Calu3 (cell line): ENCODE measurements at regions not wholly inside any gene's neighbourhood (a gene's known extent, or its start where the extent isn't known, plus 50 kb on each side); places are given as distances from the start of the nearest gene placed in this dataset.

ENCODE experiments used
- BruUV-seq: library from RNA; stranded (reverse); fragments of 400-500 nt; replicated peaks from 2 replicates; lab custom pipeline; 2021; lab: Mats Ljungman, UMichigan
- CTCF ChIA-PET: fragments of 300-600 bp; sonication (Branson Sonifier 250); formaldehyde crosslinking; loops from one replicate; lab custom pipeline; 2022; ENCODE audit warnings: antibody characterized with exemption; lab: Charles Lee
- DNase-seq: peaks from one replicate; pipeline ENCODE4 v3.0.0; 2022
- H3K27ac Mint-ChIP-seq: one replicate; pipeline ENCODE4 v1.8.0; 2022; ENCODE audit warnings: mixed read lengths; ENCODE audit not compliant: unreplicated experiment
- H3K27me3 Mint-ChIP-seq: one replicate; pipeline ENCODE4 v1.8.0; 2022; ENCODE audit warnings: mixed read lengths; ENCODE audit not compliant: unreplicated experiment
- H3K36me3 Mint-ChIP-seq: one replicate; pipeline ENCODE4 v1.8.0; 2022; ENCODE audit warnings: mild to moderate bottlenecking, moderate library complexity, mixed read lengths; ENCODE audit not compliant: insufficient read depth, unreplicated experiment
- H3K4me1 Mint-ChIP-seq: one replicate; pipeline ENCODE4 v1.8.0; 2022; ENCODE audit warnings: mild to moderate bottlenecking, low read depth, mixed read lengths; ENCODE audit not compliant: unreplicated experiment
- H3K4me3 Mint-ChIP-seq: one replicate; pipeline ENCODE4 v1.8.0; 2022; ENCODE audit warnings: mild to moderate bottlenecking, low read depth, moderate library complexity, mixed read lengths; ENCODE audit not compliant: unreplicated experiment
- H3K9me3 Mint-ChIP-seq: one replicate; pipeline ENCODE4 v1.8.0; 2022; ENCODE audit warnings: low read depth, mixed read lengths; ENCODE audit not compliant: unreplicated experiment
- CTCF ChIP-seq: fragments of 200-600 bp; IDR thresholded peaks from one replicate; pipeline ENCODE4 v1.8.0; 2022; ENCODE audit warnings: antibody characterized with exemption; ENCODE audit not compliant: unreplicated experiment
- intact Hi-C: fragments of 100-400 bp; cut with micrococcal nuclease; formaldehyde crosslinking; loops from one replicate; pipeline ENCODE4 v1.10.0; 2022; ENCODE audit not compliant: unreplicated experiment

DNA sequence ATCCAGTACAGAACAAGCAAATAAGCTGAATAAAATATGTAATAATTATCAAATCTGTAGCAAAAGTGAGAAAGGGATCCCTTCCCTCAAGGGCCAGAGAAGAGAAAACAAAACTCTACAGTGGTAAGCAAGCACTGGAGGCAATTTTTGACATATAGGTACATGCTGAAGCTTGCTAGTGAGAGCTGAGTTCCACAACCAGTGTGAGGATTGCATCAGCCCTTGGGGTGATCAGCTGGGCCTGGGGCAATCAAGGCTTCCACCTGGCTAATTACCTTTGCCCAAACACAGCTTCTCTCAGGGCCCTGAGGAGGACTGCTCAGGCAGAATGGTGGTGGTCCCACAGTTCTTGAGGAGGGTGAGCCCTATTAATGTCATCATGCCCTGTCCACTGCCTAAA lies 134.4 kb upstream of the DLX6 start:
- Mint-ChIP-seq H3K9me3 (no peaks in the 10 kb centered on the region), H3K4me1 (no peaks in the 10 kb centered on the region), H3K27ac (no peak overlapping the region), H3K36me3 (no peaks in the 10 kb centered on the region), H3K4me3 (no peak overlapping the region), H3K27me3 (no peaks in the 10 kb centered on the region)
- intact Hi-C loops = no loop called here
- no TSS peak for BruUV-seq
- CTCF ChIA-PET = no interaction called here
- DNase-seq = no peak
- no peak for TF ChIP-seq CTCF

GRCh38 chr7:96887426-96887825 lies 117.9 kb upstream of the DLX6 start:
- no peak for DNase-seq

DNA sequence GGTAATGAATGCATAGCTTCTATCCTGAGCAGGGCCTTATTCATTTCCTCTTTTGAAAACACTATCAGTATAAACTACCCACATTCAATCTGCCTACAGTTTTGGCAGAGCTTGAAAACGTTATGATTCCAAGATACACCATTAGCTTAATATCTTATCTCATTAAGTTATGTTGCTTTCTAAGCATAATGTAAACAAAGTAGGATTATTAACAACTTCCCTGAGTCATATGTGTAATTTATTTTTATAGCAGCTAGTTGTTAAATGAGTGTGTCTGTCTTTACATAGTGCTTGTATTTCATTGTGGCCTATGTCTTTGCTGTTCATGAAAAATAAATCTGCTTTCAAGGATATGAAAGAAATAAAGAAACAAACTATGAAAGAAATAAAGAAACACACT lies 106.2 kb upstream of the DLX6 start:
- Mint-ChIP-seq H3K4me3 (no peak overlapping the region), H3K27me3 (no peaks in the 10 kb centered on the region), H3K4me1 (no peaks in the 10 kb centered on the region), H3K27ac (no peak overlapping the region), H3K9me3 (no peaks in the 10 kb centered on the region), H3K36me3 (no peaks in the 10 kb centered on the region)
- TF ChIP-seq CTCF = no peak
- no peak for DNase-seq
- CTCF ChIA-PET = interaction anchor here (0.7 kb wide), 1 partner anchor 176 kb away, joined by 6 read pairs; no protein-coding TSS in a partner anchor
- no TSS peak for BruUV-seq
- intact Hi-C loops = no loop called here

More at GRCh38 chr7:96887426-96887825, 117.9 kb upstream of the DLX6 start:
- no peak for TF ChIP-seq CTCF
- no peaks in the 10 kb centered on the region for H3K9me3 Mint-ChIP-seq
- CTCF ChIA-PET = no interaction called here
- H3K27ac Mint-ChIP-seq = no peak overlapping the region
- no TSS peak for BruUV-seq
- H3K4me3 Mint-ChIP-seq = no peak overlapping the region
- H3K27me3 Mint-ChIP-seq = no peaks in the 10 kb centered on the region
- H3K36me3 Mint-ChIP-seq = peaks cover under 1% of the 10 kb centered on the region
- intact Hi-C loops = no loop called here
- H3K4me1 Mint-ChIP-seq = no peaks in the 10 kb centered on the region

DNA sequence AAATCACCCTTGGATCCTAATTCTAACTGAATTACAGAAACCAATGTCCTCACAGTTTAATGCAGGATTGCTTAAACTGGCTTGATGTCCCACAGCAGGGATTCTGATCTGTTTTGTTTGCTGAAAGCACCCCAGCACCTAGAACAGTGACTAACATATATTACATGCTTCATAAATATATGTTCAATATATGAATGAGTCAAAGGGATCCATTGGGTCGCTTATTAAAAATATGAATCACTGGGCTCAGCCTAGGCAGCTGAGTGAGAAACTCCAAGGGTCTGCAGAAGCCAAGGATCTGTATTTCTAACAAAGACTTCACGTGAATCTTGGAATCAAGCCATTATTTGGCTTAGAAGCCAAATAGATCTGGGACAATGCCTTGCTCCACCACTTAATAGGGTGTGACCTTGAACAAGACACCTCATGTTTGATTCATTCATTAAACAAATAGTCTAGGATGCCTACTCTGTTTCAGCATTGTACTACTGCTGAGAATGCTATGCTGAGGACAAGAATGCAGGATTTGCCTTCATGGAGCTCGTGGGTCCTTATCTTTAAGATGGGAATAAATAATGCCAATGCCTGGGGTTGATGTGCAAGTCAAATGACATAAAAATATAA lies 103.4 kb upstream of the DLX6 start:
- BruUV-seq = no TSS peak
- Mint-ChIP-seq H3K9me3 (no peaks in the 10 kb centered on the region), H3K27me3 (no peaks in the 10 kb centered on the region), H3K36me3 (no peaks in the 10 kb centered on the region), H3K4me3 (no peak overlapping the region), H3K27ac (no peak overlapping the region), H3K4me1 (no peaks in the 10 kb centered on the region)
- intact Hi-C loops = no loop called here
- CTCF ChIA-PET = no interaction called here
- no peak for TF ChIP-seq CTCF
- DNase-seq = no peak
